WTC11 (cell line): ENCODE measurements at regions not wholly inside any gene's neighbourhood (a gene's known extent, or its start where the extent isn't known, plus 50 kb on each side); places are given as distances from the start of the nearest gene placed in this dataset.

Experiments used
- ATAC-seq: fragments of 200-7000 bp; cut with Tn5 transposase; 2 replicates; pipeline ENCODE4 v1.10.0; 2021; ENCODE audit warnings: mild to moderate bottlenecking, moderate library complexity
- CTCF ChIA-PET: fragments of 300-600 bp; sonication (Branson Sonifier 250); formaldehyde crosslinking; loops from one replicate; lab custom pipeline; 2021; ENCODE audit warnings: antibody characterized with exemption; lab: Charles Lee
- POLR2A ChIA-PET: fragments of 350-600 bp; sonication (Branson Sonifier 250); formaldehyde crosslinking; loops from one replicate; lab custom pipeline; 2021; ENCODE audit warnings: antibody characterized with exemption; lab: Charles Lee
- DNase-seq: peaks from one replicate; pipeline ENCODE4 v3.0.0; 2021; ENCODE audit warnings: low spot score
- H3K27ac Mint-ChIP-seq: 2 replicates; pipeline ENCODE4 v1.8.0; 2021; ENCODE audit warnings: mixed read lengths
- H3K27me3 Mint-ChIP-seq: 2 replicates; pipeline ENCODE4 v1.8.0; 2021; ENCODE audit warnings: low read depth, mild to moderate bottlenecking, moderate library complexity, mixed read lengths
- H3K36me3 Mint-ChIP-seq: 2 replicates; pipeline ENCODE4 v1.8.0; 2021; ENCODE audit warnings: mixed read lengths
- H3K4me1 Mint-ChIP-seq: 2 replicates; pipeline ENCODE4 v1.8.0; 2022; ENCODE audit warnings: mixed read lengths
- H3K4me3 Mint-ChIP-seq: 2 replicates; pipeline ENCODE4 v1.8.0; 2021; ENCODE audit warnings: mild to moderate bottlenecking, moderate library complexity, mixed read lengths
- H3K9me3 Mint-ChIP-seq: 2 replicates; pipeline ENCODE4 v1.8.0; 2021; ENCODE audit warnings: mixed read lengths
- ARID4B ChIP-seq: sonication (generic); formaldehyde crosslinking; IDR thresholded peaks from 2 replicates; pipeline ENCODE4 v1.8.0; 2023; ENCODE audit warnings: missing genetic modification reagents, mild to moderate bottlenecking, borderline replicate concordance
- ATF2 ChIP-seq: sonication (generic); formaldehyde crosslinking; IDR thresholded peaks from 2 replicates; pipeline ENCODE4 v1.8.1; 2022; ENCODE audit warnings: low read depth, missing genetic modification reagents, borderline replicate concordance
- CREM ChIP-seq: sonication (generic); formaldehyde crosslinking; IDR thresholded peaks from 2 replicates; pipeline ENCODE4 v1.8.1; 2022; ENCODE audit warnings: mild to moderate bottlenecking, missing genetic modification reagents, moderate library complexity
- ETV6 ChIP-seq: sonication (generic); formaldehyde crosslinking; IDR thresholded peaks from 2 replicates; pipeline ENCODE4 v1.8.1; 2022; ENCODE audit warnings: mild to moderate bottlenecking, missing genetic modification reagents
- FOXP4 ChIP-seq: sonication (generic); formaldehyde crosslinking; IDR thresholded peaks from 2 replicates; pipeline ENCODE4 v1.8.0; 2022; ENCODE audit warnings: mild to moderate bottlenecking, missing genetic modification reagents
- HMGXB4 ChIP-seq: sonication (generic); formaldehyde crosslinking; IDR thresholded peaks from 2 replicates; pipeline ENCODE4 v1.8.1; 2023; ENCODE audit warnings: mild to moderate bottlenecking, moderate library complexity, missing genetic modification reagents
- IRF2 ChIP-seq: sonication (generic); formaldehyde crosslinking; IDR thresholded peaks from 2 replicates; pipeline ENCODE4 v1.8.0; 2022; ENCODE audit warnings: low read depth, missing genetic modification reagents, borderline replicate concordance
- KAT7 ChIP-seq: sonication (generic); formaldehyde crosslinking; IDR thresholded peaks from 2 replicates; pipeline ENCODE4 v1.8.1; 2023; ENCODE audit warnings: missing genetic modification reagents, mild to moderate bottlenecking, borderline replicate concordance
- MYBL2 ChIP-seq: sonication (generic); formaldehyde crosslinking; IDR thresholded peaks from 2 replicates; pipeline ENCODE4 v1.8.1; 2023; ENCODE audit warnings: mild to moderate bottlenecking, moderate library complexity, missing genetic modification reagents
- NR1H2 ChIP-seq: sonication (generic); formaldehyde crosslinking; IDR thresholded peaks from 2 replicates; pipeline ENCODE4 v1.9.0; 2021; ENCODE audit warnings: mild to moderate bottlenecking, moderate library complexity, missing genetic modification reagents
- NR2C2 ChIP-seq: sonication (generic); formaldehyde crosslinking; IDR thresholded peaks from 2 replicates; pipeline ENCODE4 v1.8.0; 2022; ENCODE audit warnings: mild to moderate bottlenecking, missing genetic modification reagents
- OVOL2 ChIP-seq: fragments of 250-450 bp; sonication (Bioruptor Pico); IDR thresholded peaks from 2 replicates; pipeline ENCODE4 v1.9.0; 2021; ENCODE audit warnings: mild to moderate bottlenecking, borderline replicate concordance
- STAT6 ChIP-seq: sonication (generic); formaldehyde crosslinking; conservative IDR thresholded peaks from 2 replicates; pipeline ENCODE4 v1.8.1; 2023; ENCODE audit warnings: mild to moderate bottlenecking, low read depth, missing genetic modification reagents, moderate library complexity
- TEAD1 ChIP-seq: sonication (generic); formaldehyde crosslinking; IDR thresholded peaks from 2 replicates; pipeline ENCODE4 v1.8.0; 2022; ENCODE audit warnings: mild to moderate bottlenecking, missing genetic modification reagents
- USF1 ChIP-seq: sonication (generic); formaldehyde crosslinking; IDR thresholded peaks from 2 replicates; pipeline ENCODE4 v1.8.0; 2022; ENCODE audit warnings: mild to moderate bottlenecking, missing genetic modification reagents
- ZNF121 ChIP-seq: sonication (generic); formaldehyde crosslinking; IDR thresholded peaks from 2 replicates; pipeline ENCODE4 v1.8.0; 2023; ENCODE audit warnings: missing genetic modification reagents
- ZNF281 ChIP-seq: sonication (generic); formaldehyde crosslinking; IDR thresholded peaks from 2 replicates; pipeline ENCODE4 v1.8.0; 2023; ENCODE audit warnings: mild to moderate bottlenecking, missing genetic modification reagents
- ZNF317 ChIP-seq: sonication (generic); formaldehyde crosslinking; IDR thresholded peaks from 2 replicates; pipeline ENCODE4 v1.8.1; 2023; ENCODE audit warnings: low read depth, mild to moderate bottlenecking, moderate library complexity, missing genetic modification reagents, borderline replicate concordance
- ZNF671 ChIP-seq: fragments of 250-450 bp; sonication (Bioruptor Pico); IDR thresholded peaks from 2 replicates; pipeline ENCODE4 v1.8.0; 2021; ENCODE audit warnings: mild to moderate bottlenecking

GRCh38 chr4:138310498-138310897 is 68.3 kb upstream of the SLC7A11 start:
- ATAC-seq (no peak), DNase-seq (no peak)
- Mint-ChIP-seq H3K9me3 (peaks cover 21% of the 10 kb centered on the region), H3K36me3 (0 out of 2 replicates have a peak, but pooled peaks cover 3% of the 10 kb centered on the region), H3K4me3 (no peak overlapping the region), H3K27ac (no peak overlapping the region)
- TF ChIP-seq ZNF281 (CRISPR knock-in tag) = no peak
- TF ChIP-seq ZNF121 (CRISPR knock-in tag) = no peak
- TF ChIP-seq, all 79 proteins: peak for 0
- H3K4me1 Mint-ChIP-seq = peaks cover 17% of the 10 kb centered on the region
- CTCF ChIA-PET = no interaction called here
- no peaks in the 10 kb centered on the region for H3K27me3 Mint-ChIP-seq
- POLR2A ChIA-PET = no interaction called here

GRCh38 chr4:138308356-138308755 is 66.2 kb upstream of the SLC7A11 start:
- CTCF ChIA-PET = interaction anchor here (0.8 kb wide), 1 partner anchor 186 kb away, joined by 3 read pairs; no protein-coding TSS in a partner anchor
- POLR2A ChIA-PET = no interaction called here
- DNase-seq = no peak
- TF ChIP-seq NR2C2 (no peak), ATF2 (no peak), ETV6 (no peak), ZNF317 (CRISPR knock-in tag) (no peak), STAT6 (no peak), KAT7 (CRISPR knock-in tag) (no peak), ARID4B (CRISPR knock-in tag) (no peak), IRF2 (no peak), ZNF671 (CRISPR knock-in tag) (no peak), NR1H2 (CRISPR knock-in tag) (no peak), TEAD1 (CRISPR knock-in tag) (no peak), CREM (CRISPR knock-in tag) (no peak), ZNF121 (CRISPR knock-in tag) (no peak), HMGXB4 (CRISPR knock-in tag) (no peak), FOXP4 (no peak), MYBL2 (CRISPR knock-in tag) (no peak), OVOL2 (no peak), USF1 (CRISPR knock-in tag) (no peak)
- Mint-ChIP-seq H3K36me3 (no peaks in the 10 kb centered on the region), H3K4me3 (no peak overlapping the region), H3K27ac (no peak overlapping the region), H3K4me1 (peaks cover 17% of the 10 kb centered on the region), H3K9me3 (peaks cover 8% of the 10 kb centered on the region), H3K27me3 (no peaks in the 10 kb centered on the region)
- ATAC-seq = no peak
